Glomerular visceral epithelial cell (primary cell): ENCODE measurements at regions not wholly inside any gene's neighbourhood (a gene's known extent, or its start where the extent isn't known, plus 50 kb on each side); places are given as distances from the start of the nearest gene placed in this dataset.
A peak's percentile ranks its signal among the peaks of the same experiment; 100 is the strongest.

Source experiments
- DNase-seq: peaks from one replicate; pipeline ENCODE4 v3.0.0-alpha.2; 2016; ENCODE audit errors: extremely low spot score

DNA sequence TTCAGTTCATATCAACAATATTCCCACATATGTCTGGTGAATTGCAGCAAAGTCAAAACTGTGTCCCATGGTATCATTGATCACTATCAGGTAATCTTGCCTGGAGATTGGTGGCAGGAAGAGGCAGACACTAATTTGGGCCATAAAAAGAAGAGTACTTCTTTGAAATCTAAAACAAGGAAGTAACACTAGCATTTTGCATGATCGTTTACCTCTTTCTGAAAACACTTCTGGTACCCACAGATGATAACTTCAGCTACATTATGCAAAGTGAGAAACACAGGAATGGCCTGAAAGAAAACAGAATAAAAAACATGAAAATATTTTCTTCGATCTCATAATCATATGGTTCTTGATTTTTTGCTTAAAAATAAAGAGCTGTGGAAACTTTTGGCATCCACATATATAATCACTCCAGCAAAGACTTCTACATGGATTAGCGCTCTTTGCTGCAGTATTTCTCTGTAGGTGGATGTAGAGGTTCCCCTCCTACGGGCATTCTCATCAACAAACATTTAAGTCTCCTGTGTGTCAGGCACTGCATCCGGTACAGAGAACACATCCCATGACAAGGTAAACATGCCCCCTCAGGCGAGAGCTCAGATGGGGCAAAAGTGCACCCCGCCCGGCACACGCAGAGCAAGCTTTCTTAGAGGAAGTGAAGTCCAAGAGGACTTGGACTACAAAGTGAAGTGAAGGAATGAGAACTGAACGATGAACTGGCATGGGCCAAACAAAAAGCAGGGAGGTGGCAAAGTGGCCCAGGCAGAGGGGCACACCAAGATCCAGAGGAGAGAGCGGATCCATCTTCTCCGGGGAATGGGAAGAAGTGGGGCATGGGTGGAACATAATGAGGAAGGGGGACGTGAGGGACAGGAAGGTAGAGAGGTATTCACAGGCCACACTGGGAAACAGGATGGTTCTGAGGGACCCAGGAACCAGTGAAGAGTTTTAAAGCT is 68.0 kb upstream of the RIOK3 start:
- no peak for DNase-seq

DNA sequence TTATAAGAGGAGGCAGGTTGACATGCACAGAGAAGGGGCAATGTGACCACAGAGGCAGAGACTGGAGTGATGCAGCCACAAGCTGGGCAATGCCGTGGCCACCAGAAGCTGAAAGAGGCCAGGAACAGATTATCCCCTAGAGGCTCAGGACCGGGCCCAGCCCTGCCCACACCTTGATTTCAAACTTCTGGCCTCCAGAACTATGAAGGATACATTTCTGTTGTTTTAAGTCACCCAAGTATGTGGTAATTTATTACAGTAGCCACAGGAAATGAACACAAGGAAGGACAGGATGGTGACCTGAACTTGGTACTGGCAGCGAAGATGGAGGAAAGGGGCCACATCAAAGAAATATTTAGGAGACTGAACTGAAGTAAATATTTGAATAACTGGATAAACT is 66.8 kb upstream of the RIOK3 start:
- peak; percentile 23 for DNase-seq

DNA sequence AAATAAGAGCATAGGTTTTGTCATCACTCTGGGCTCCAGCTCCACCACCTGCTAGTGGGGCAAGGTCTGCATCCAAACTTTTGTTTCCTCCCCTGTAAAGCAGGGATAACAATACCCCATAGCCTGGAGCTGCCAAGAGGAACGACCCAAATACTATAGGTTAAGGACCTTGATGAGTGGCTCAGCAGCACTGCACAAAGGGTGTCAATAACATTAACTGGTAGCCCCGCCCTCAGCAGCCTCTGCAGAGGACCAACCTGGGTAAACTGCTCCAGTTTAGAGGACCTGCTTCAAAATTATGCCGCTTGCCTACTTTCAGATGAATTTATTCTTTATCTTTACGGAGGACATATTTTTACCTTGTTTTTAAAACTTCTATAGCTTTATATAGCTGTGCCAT is 65.8 kb upstream of the RIOK3 start:
- DNase-seq = no peak

DNA sequence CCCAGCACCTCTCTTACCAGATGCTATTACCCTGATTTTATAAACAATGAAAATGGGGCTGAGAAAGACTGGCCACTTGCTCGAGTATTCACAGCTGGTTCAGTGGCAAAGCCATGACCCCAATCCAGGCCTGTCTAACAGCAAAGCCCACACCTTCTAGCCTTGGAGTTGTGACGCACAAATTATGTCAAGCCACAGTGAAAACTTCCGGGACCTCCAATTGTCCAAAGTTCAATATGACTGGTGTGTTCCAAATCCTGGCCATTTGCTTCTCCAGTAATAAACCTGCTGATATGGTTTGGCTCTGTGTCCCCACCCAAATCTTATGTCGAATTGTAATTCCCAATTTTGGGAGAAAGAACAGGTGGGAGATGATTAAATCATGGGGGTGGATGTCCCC is 64.7 kb upstream of the RIOK3 start:
- DNase-seq = no peak

DNA sequence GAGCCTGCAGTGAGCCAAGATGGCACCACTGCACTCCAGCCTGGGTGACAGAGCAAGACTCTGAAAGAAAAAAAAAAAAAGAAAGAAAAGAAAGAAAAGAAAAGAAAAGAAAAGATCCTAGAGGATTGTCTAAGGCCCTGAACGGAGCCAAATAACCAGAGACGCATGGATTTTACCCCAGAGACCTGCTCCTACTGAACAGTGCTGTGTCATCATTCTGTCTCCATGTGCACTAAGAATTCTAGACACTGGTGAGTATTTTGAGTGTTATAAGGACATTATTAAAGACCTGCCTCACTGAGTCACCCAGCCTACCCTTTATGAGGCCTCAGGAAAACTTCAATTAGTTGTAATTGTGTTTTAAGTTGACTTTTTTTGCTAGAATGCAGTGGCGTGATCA is 61.9 kb upstream of the RIOK3 start:
- no peak for DNase-seq

DNA sequence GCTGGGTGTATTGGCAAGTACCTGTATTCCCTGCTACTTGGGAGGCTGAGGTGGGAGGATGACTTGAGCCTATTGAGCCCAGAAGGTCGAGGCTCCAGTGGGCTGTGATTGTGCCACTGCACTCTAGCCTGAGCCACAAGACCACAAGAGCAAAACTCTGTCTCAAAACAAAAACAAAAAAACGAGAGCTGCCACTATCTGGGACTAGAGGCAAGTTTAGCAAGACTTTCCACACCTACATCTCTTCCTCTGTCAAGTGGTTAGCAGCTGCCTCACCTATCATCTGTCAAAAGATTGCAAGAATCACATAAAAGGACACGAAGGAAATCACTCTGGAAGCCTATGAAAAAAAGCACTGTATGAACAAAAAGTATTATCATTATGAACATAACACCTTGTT is 55.2 kb upstream of the RIOK3 start:
- no peak for DNase-seq

DNA sequence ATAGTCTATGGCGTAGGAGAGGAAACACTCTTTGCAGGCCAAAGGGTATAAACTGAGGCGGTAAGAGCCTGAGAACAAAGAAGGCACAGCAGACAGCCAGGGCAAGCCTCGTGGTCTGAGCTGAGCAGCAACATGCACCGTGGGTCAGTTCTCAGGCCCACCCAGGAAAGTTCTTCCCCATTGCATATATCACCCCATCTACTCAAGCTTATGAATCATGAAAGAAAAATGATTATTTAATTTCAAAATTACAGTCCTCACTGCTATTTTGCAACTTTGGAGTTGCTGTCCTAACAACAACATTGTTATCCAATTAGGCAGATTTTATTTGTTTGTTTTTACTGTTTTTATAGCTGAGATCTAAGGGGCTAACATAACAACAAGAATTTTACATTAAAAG is 54.7 kb upstream of the RIOK3 start:
- DNase-seq = no peak

DNA sequence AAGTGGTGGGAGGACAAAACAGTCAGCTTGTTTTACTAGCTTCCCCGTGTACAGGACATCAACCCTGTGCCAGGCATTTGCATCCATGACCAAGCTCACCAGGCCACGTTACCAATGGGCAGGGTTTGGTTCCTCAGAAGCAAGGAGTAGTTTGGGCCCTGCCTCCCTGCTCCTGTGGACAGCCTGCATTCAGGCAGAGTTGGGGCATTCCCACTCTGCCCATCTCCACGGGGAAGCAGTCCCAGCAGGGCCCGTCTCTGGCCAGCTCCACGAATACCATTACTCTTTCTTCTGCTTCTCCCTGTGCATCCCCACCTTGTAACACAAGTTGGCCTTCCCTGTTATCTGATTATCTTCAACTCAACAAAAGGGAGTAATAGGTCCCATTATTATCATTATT is 54.0 kb upstream of the RIOK3 start:
- no peak for DNase-seq

DNA sequence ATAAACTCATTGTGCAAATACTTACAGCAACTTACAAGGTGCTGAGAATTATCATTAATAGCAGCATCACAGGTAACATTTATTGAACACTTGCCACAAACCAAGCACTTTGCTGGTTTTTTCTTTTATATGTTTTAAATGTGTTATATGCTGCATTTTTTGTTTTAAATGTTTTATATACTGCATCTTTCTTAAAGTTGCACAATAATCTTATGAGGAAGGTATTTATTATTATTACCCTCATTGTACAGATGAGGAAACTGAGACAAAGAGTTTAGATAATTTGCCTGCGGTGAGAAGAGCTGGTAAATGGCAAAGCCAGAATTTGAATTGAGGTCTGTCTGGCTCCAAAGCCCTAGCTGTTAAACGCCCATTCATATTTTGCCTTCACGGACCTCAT is 52.2 kb upstream of the RIOK3 start:
- no peak for DNase-seq

- DNase-seq = peak; percentile 93
Measured at GRCh38 chr18:23401400-23402347, 51.4 kb upstream of the RIOK3 start.
